Sigmoid colon (tissue), 3 donors: ENCODE measurements at regions not wholly inside any gene's neighbourhood (a gene's known extent, or its start where the extent isn't known, plus 50 kb on each side); places are given as distances from the start of the nearest gene placed in this dataset.

Experiments used
- POLR2A ChIP-seq, 2 donors: fragments of 450-650 bp; IDR thresholded peaks; one replicate each; pipeline ENCODE4 v1.6.1; 2016; ENCODE audit warnings: antibody characterized with exemption in 2 of 2, mild to moderate bottlenecking in 2 of 2, moderate library complexity in 2 of 2
- TF ChIP-seq, protein P1 (sequence below), 4 experiments: fragments of 450-650 bp in 3 of 4; fragments of 200-600 bp in 1 of 4; IDR thresholded peaks; one replicate each; pipeline ENCODE4 v1.5.1; 2016 to 2019; ENCODE audit warnings: antibody characterized with exemption in 4 of 4, mild to moderate bottlenecking in 3 of 4, moderate library complexity in 2 of 4

DNA sequence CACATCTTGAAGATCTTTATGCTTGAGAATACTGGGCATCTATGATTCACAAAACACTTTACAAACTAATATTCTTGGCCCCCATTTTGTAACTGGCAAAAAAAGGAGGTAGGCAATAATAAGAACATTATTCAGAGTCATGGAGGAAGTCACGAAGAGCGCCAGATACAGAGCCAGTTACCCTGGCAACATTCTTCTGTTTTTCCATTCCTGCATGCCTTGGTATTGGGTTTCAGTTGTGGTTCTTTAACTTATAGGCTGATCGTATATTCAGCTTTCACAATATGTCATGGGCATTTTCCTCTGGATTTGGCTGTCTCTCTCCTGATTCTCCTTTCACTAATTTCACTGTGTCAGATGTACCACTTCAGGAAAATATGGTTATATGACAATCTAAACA is 234.7 kb downstream of the HRH4 start:
- TF ChIP-seq, protein P1, sequence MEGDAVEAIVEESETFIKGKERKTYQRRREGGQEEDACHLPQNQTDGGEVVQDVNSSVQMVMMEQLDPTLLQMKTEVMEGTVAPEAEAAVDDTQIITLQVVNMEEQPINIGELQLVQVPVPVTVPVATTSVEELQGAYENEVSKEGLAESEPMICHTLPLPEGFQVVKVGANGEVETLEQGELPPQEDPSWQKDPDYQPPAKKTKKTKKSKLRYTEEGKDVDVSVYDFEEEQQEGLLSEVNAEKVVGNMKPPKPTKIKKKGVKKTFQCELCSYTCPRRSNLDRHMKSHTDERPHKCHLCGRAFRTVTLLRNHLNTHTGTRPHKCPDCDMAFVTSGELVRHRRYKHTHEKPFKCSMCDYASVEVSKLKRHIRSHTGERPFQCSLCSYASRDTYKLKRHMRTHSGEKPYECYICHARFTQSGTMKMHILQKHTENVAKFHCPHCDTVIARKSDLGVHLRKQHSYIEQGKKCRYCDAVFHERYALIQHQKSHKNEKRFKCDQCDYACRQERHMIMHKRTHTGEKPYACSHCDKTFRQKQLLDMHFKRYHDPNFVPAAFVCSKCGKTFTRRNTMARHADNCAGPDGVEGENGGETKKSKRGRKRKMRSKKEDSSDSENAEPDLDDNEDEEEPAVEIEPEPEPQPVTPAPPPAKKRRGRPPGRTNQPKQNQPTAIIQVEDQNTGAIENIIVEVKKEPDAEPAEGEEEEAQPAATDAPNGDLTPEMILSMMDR (IDR thresholded peaks at IDR 0.05): no peak
- TF ChIP-seq POLR2A (IDR thresholded peaks at IDR 0.05): no peak
